ENCODE measurements at regions not wholly inside any gene's neighbourhood (a gene's known extent, or its start where the extent isn't known, plus 50 kb on each side); places are given as distances from the start of the nearest gene placed in this dataset.
"Not testable (repeated sequence)": the region's sequence is repeated elsewhere in the genome, so short reads cannot be mapped to it uniquely, and the experiment has no call there.

DNA sequence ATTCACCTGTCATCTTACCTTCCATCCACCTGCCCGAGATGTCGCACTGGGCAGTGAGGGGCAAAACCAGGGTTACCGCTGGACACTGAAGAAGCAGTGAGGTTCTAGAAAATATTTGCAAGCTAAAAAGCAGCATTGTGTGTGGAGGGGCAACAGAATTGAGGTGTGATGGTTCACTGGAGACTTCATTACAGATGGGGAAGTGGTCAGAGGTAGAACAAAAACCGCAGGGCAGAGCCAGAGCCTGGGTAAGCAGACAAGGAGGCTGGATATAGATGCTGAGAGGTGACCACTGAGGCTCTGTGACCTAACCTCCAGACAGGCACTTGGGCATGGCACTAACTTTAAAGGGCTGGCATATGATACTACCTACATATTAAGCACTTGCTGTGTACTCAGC, 363.9 kb upstream of the PROX1 start:
- DNase-seq (ENCODE audit: low spot score) (no peak), FAIRE-seq (no peak)

DNA sequence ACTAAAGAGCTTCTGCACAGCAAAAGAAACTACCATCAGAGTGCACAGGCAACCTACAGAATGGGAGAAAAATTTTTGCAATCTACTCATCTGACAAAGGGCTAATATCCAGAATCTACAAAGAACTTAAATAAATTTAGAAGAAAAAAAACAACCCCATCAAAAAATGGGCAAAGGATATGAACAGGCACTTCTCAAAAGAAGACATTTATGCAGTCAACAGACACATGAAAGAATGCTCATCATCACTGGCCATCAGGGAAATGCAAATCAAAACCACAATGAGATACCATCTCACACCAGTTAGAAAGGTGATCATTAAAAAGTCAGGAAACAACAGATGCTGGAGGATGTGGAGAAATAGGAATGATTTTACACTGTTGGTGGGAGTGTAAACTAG, 351.0 kb upstream of the PROX1 start:
- FAIRE-seq; DNase-seq (ENCODE audit: low spot score): not testable (repeated sequence)

GRCh38 chr1:213641312-213641711, 346.5 kb upstream of the PROX1 start:
- no peak for FAIRE-seq
- DNase-seq (ENCODE audit: low spot score) = no peak

- no peak for DNase-seq (ENCODE audit: low spot score)
- no peak for FAIRE-seq
These were observed 344.4 kb upstream of the PROX1 start for GRCh38 chr1:213643360-213643759.

GRCh38 chr1:213647864-213648650, 339.7 kb upstream of the PROX1 start:
- FAIRE-seq (no peak), DNase-seq (ENCODE audit: low spot score) (no peak)

- no peak for FAIRE-seq
- DNase-seq (ENCODE audit: low spot score) = no peak
These were observed 338.4 kb upstream of the PROX1 start for GRCh38 chr1:213649373-213649772.

- DNase-seq (ENCODE audit: low spot score) (no peak), FAIRE-seq (no peak)
These were observed 337.2 kb upstream of the PROX1 start for GRCh38 chr1:213650603-213651002.

GRCh38 chr1:213651077-213651476, 336.7 kb upstream of the PROX1 start:
- DNase-seq (ENCODE audit: low spot score) (no peak), FAIRE-seq (no peak)

- no peak for FAIRE-seq
- no peak for DNase-seq (ENCODE audit: low spot score)
These were observed 335.7 kb upstream of the PROX1 start for GRCh38 chr1:213652109-213652508.

DNA sequence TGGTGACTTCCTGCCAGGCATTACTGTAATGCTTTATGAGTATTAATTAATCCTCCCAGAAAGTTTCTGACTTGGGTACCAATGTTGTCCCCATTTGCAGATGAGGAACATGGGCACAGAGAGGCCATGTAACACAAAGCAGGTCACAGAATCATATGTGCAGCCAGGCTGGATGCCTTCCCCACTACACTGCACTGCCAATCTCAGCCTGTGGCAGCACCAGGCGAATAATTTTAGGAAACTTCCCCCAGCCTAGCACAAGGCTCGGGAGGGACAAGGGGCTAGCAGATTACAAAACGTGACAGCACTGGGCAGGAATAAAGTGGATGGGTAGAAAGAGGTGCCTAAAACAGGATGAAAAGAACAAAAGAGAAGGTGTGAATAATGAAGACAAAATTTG, 331.7 kb upstream of the PROX1 start:
- no peak for FAIRE-seq
- no peak for DNase-seq (ENCODE audit: low spot score)

DNA sequence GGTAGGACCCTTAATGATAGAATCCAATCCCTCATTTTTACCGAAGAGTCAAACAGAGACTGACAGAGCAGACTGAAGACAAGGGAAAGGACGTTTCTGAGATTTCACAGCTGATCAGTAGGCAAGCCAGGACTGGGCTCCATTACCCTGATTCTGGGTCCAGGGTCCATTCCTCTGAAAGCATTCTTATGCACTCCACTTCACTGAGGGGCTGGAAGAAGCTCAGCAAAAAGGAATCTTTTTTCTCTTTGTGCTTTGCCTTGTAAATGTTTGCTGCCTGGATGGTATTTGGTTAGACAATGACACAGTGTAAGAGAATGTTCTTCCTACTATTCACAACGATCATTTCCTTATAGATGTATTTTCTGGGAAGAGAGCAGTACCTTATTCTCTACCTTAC, 331.3 kb upstream of the PROX1 start:
- DNase-seq (ENCODE audit: low spot score) (no peak), FAIRE-seq (no peak)

- DNase-seq (ENCODE audit: low spot score) (no peak), FAIRE-seq (no peak)
These were observed 330.8 kb upstream of the PROX1 start for GRCh38 chr1:213657013-213657412.

DNA sequence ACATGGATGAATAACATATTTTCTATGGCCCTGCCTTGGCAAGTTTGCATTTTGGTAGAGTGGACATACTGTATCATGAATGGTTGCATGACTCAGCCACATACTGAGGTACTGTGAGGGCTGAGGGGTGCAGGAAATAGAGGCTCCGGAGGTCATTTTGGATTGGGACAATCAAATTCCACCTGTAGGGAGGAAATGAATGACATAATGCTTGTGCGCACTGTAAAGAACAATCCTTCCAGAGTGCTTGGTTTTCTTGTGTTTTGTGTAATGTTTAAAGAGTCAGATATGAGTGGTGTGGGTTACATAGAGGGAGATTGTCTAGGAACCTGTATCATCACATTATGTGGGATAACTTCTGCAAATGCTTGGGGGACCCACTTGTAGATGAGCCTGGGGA, 329.9 kb upstream of the PROX1 start:
- FAIRE-seq = no peak

GRCh38 chr1:213658457-213658856, 329.3 kb upstream of the PROX1 start:
- FAIRE-seq (no peak), DNase-seq (ENCODE audit: low spot score) (no peak)

More for the DNA sequence above, 329.9 kb upstream of the PROX1 start:
- DNase-seq (ENCODE audit: low spot score) = no peak

DNA sequence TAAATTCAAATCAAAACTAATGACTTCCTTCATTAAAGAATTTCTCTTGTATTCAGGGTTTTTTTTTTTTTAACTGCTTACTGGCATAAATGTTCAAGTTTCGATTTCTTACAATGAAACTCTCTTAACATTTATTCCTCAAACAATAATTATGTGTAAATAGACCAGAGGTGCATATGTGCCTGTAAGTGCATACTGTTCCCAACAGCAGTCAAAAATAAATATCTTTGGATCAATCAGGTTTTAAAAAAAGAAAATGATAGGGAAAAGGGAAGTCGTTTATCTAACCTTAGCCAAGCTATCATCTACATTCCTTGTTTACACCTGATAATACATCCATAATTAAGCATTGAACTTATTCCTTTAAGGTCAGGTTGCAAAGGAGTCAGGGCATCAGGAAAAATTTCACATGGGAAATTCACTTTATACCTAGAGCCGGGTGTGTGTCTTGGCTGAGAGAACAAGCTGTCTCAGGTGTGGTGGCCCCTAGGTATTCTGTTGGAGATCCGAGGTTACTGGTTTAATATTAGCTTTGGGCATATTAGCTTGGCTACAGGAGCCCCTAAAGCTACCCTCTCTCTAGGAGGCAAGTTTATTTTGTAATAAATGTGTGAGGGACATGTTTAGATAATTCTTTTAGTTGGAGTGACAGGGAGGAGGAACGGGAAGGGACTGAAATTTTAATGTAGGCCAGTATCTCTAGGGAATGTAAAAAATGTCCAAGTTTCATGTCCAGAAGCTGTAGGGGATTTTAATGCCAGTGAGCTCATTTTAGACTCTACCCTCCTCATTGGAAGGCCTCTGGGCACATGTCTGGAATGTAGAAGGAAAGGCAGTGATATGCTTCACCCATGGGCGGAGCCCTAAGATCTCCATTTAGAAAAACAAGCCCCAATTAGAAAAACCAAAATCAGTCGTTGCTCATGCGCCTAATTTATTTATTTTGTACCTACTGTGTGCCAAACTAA, 327.9 kb upstream of the PROX1 start:
- no peak for DNase-seq (ENCODE audit: low spot score)
- no peak for FAIRE-seq

DNA sequence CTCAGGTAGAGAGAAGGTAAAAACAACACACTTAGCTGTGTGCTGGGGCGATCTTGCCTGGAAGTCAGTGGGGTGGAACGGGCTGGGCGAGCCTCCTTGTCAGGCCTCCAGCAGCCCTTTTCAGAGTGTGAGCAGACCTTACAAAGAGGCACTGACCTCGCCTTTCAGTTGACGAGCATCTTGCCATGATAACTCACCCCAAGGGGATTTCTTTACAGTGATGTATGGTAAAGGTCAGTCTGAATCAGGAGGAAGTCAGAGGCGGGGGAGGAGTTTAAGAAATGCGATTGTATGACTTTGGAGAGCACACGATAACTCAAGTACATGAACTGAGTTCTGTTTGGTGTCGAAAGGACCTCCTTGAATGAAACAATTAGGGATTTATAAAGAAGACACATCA, 326.5 kb upstream of the PROX1 start:
- no peak for DNase-seq (ENCODE audit: low spot score)
- FAIRE-seq = no peak

DNA sequence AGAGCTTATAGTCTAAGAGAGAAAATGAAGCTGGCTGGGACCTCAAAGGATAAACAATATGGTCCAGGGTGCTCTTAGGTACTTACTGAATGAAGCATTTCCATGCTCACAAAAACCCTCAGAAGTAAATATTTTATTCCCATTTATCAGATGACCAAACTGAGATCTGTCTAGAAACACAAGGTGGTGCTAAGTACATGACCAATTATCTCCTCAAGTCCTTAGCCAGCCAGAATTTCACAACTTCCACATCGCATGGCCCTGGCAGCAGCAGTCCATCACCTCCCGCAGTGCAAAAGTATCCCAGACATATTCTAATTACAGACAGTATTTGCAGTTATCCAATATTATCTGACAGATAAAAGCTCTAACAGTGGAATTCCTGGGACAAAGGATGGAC, 321.7 kb upstream of the PROX1 start:
- DNase-seq (ENCODE audit: low spot score) (no peak), FAIRE-seq (no peak)

GRCh38 chr1:213666922-213667321, 320.9 kb upstream of the PROX1 start:
- no peak for DNase-seq (ENCODE audit: low spot score)
- FAIRE-seq = no peak

GRCh38 chr1:213669512-213669911, 318.3 kb upstream of the PROX1 start:
- DNase-seq (ENCODE audit: low spot score) = no peak
- FAIRE-seq = no peak

GRCh38 chr1:213669964-213670691, 317.6 kb upstream of the PROX1 start:
- DNase-seq (ENCODE audit: low spot score) = no peak
- FAIRE-seq = no peak

DNA sequence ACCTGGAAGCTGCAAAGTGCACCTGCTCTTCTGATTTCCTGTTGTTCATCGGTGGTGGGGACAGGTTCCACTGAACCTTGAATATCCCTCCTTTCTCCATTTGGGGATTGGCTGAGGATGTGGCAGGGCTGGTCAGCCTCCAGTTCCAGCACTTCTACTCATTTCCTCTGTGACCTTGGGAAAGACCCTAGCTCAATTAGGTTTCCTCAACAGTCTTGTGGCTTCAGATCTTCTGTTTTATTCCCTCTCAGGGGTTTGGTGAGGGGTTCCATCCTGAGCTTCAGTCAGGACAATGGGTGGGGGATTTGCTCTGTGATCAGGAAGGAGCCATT, 317.1 kb upstream of the PROX1 start:
- FAIRE-seq = no peak
- DNase-seq (ENCODE audit: low spot score) = no peak

DNA sequence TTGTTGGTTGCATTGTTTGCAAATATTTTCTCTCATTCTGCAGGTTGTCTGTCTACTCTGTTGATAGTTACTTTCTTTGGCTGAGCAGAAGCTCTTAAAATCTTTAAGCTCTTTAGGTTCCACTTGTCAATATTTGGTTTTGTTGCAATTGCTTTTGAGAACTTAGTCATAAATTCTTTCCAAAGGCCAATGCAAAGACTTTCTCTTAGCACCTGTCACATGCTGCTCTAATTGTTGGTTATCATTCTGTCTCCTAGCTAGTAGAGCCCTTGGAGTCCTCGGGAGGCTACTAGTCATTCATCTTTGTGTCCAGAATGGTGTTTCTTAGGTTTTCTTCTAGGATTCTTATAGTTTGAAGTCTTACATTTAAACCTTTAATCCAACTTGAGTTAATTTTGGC, 312.7 kb upstream of the PROX1 start:
- FAIRE-seq (no peak), DNase-seq (ENCODE audit: low spot score) (no peak)

Measured in urothelium cell line (cell line).